ENCODE measurements at regions not wholly inside any gene's neighbourhood (a gene's known extent, or its start where the extent isn't known, plus 50 kb on each side); places are given as distances from the start of the nearest gene placed in this dataset.

GRCh38 chr13:31980830-31981229 is 50.7 kb upstream of the FRY start:
- dilution Hi-C loops (cut with MboI; ENCODE audit: extremely low pct_ligation_motif_present, low sequenced_read_pairs): no loop called here
- no peak for DNase-seq (ENCODE audit: low read depth, low spot score)

More at GRCh38 chr13:31980830-31981229, 50.7 kb upstream of the FRY start:
- Histone ChIP-seq H3K4me3 (ENCODE audit: control insufficient read depth in 2 of 3, extremely low read depth in 1 of 3, insufficient read depth in 2 of 3, low read depth in 1 of 3, low read length in 3 of 3) (no peak overlapping the region), H3K9ac (ENCODE audit: control insufficient read depth, extremely low read depth, insufficient read depth, low read length) (no peak overlapping the region), H3K9me1 (ENCODE audit: control insufficient read depth, extremely low read depth, insufficient read depth, low read length) (no peaks in the 10 kb centered on the region), H3K4me1 (ENCODE audit: control insufficient read depth, extremely low read depth, insufficient read depth, low read length) (peaks cover 10% of the 10 kb centered on the region), H3K9me3 (ENCODE audit: control insufficient read depth, low read depth, low read length) (no peaks in the 10 kb centered on the region), H3K4me2 (ENCODE audit: control insufficient read depth, extremely low read depth, insufficient read depth, low read depth, low read length) (no peak overlapping the region), H3K79me2 (ENCODE audit: control insufficient read depth, insufficient read depth, low read length) (no peaks in the 10 kb centered on the region), H2AFZ (ENCODE audit: control insufficient read depth, low read length) (no peak overlapping the region), H3K27ac (ENCODE audit: control insufficient read depth, insufficient read depth, low read length) (no peak overlapping the region), H3K27me3 (ENCODE audit: control insufficient read depth, extremely low read depth, insufficient read depth, low read length) (no peaks in the 10 kb centered on the region), H4K20me1 (ENCODE audit: control insufficient read depth, extremely low read depth, insufficient read depth, low read length) (no peaks in the 10 kb centered on the region), H3K36me3 (ENCODE audit: control insufficient read depth in 2 of 2, extremely low read depth in 1 of 2, insufficient read depth in 2 of 2, low read length in 2 of 2) (no peaks in the 10 kb centered on the region)
- no peak for FAIRE-seq
- TF ChIP-seq CTCF (optimal IDR thresholded peaks at IDR 0.05 in 1 of 3, IDR thresholded peaks at IDR 0.05 in 1 of 3, conservative IDR thresholded peaks at IDR 0.05 in 1 of 3; ENCODE audit: extremely low read depth in 1 of 3, insufficient read depth in 2 of 3, low read length in 3 of 3) (no peak), EZH2 (IDR thresholded peaks at IDR 0.05; ENCODE audit: low read length) (no peak)

Small RNA genes in the stretch of these regions (small RNA-seq; reads per million reads assigned to genes)
- 0 reads per million in 3 experiments for gene RF00017 (ENCODE audit: insufficient read length in 3 of 3, low read depth in 3 of 3, low replicate concordance in 1 of 3)
